Neutrophil (primary cell): ENCODE measurements at regions not wholly inside any gene's neighbourhood (a gene's known extent, or its start where the extent isn't known, plus 50 kb on each side); places are given as distances from the start of the nearest gene placed in this dataset.

Experiments used
- H3K27ac ChIP-seq: fragments of 200-600 bp; sonication (generic); 2 replicates; pipeline ENCODE4 v1.5.1; 2016; ENCODE audit warnings: mild to moderate bottlenecking, moderate library complexity
- H3K27me3 ChIP-seq: fragments of 200-600 bp; sonication (generic); 2 replicates; pipeline ENCODE4 v1.6.0; 2016; ENCODE audit warnings: mild to moderate bottlenecking
- H3K36me3 ChIP-seq: fragments of 200-600 bp; sonication (generic); 2 replicates; pipeline ENCODE4 v1.5.1; 2017
- H3K4me1 ChIP-seq, 2 experiments: fragments of 200-600 bp in 1 of 2; sonication (generic) in 1 of 2; 1 replicate in 1 of 2; 2 replicates in 1 of 2; pipeline versions ENCODE4 v1.5.1 to v1.6.1; 2013 to 2016; ENCODE audit warnings: low read depth in 1 of 2, low read length in 1 of 2, mild to moderate bottlenecking in 1 of 2, moderate library complexity in 1 of 2; ENCODE audit not compliant: control insufficient read depth in 1 of 2, insufficient read depth in 1 of 2
- H3K4me3 ChIP-seq, 2 experiments: fragments of 200-600 bp in 1 of 2; sonication (generic) in 1 of 2; 1 replicate in 1 of 2; 2 replicates in 1 of 2; pipeline ENCODE4 v1.5.1; 2013 to 2016; ENCODE audit warnings: low read depth in 1 of 2, low read length in 1 of 2, mild to moderate bottlenecking in 1 of 2, moderate library complexity in 1 of 2
- H3K9me3 ChIP-seq: fragments of 200-600 bp; sonication (generic); 2 replicates; pipeline ENCODE4 v1.5.1; 2016
- CTCF ChIP-seq: fragments of 200-600 bp; sonication (generic); IDR thresholded peaks from 2 replicates; pipeline ENCODE4 v1.5.1; 2016; ENCODE audit warnings: antibody characterized with exemption

DNA sequence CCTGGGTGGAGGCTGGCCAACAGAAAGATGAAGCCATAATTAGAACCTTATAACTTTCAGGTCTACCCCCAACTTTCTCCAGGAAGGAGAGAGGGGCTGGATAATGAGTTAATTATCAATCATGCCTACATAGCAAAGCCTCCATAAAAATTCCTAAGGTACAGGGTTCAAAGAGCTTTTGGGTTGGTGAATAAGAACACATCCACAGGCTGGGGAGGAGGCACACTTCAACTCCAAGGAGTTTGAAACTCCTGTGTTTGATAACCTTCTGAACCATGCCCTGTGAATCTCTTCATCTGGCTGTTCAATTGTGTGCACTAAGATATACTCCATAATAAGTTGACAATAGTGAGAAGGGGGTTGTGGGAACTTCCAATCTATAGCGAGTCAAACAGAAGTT, 552.3 kb downstream of the TDRD15 start:
- Histone ChIP-seq H3K4me3 (no peak overlapping the region), H3K4me1 (no peaks in the 10 kb centered on the region), H3K27ac (no peak overlapping the region), H3K9me3 (no peaks in the 10 kb centered on the region), H3K27me3 (no peaks in the 10 kb centered on the region), H3K36me3 (no peaks in the 10 kb centered on the region)
- TF ChIP-seq CTCF = no peak

GRCh38 chr2:21676676-21677075, 552.9 kb downstream of the TDRD15 start:
- Histone ChIP-seq H3K36me3 (no peaks in the 10 kb centered on the region), H3K4me3 (no peak overlapping the region), H3K9me3 (no peaks in the 10 kb centered on the region), H3K4me1 (no peaks in the 10 kb centered on the region), H3K27me3 (no peaks in the 10 kb centered on the region), H3K27ac (no peak overlapping the region)
- TF ChIP-seq CTCF = no peak

DNA sequence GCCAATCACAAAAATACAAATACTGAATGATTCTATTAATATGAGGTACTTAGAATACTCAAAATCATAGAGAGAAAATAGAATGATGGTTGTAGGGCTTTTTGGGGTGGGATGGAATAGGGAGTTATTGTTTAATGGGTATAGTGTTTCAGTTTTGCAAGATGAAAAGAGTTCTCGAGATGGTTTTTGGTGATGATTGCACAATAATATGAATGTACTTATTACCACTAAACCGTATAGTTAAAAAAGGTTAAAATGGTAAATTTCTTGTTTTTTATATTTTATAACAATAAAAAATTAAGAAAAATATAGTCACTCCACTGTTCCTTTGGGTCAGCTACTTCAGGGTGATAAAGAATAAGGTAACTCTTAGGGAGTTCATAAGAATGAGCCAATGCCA, 560.1 kb downstream of the TDRD15 start:
- H3K27ac ChIP-seq = no peak overlapping the region
- no peaks in the 10 kb centered on the region for H3K9me3 ChIP-seq
- no peak for TF ChIP-seq CTCF
- no peaks in the 10 kb centered on the region for H3K27me3 ChIP-seq
- H3K4me3 ChIP-seq = no peak overlapping the region
- no peaks in the 10 kb centered on the region for H3K4me1 ChIP-seq
- no peaks in the 10 kb centered on the region for H3K36me3 ChIP-seq

DNA sequence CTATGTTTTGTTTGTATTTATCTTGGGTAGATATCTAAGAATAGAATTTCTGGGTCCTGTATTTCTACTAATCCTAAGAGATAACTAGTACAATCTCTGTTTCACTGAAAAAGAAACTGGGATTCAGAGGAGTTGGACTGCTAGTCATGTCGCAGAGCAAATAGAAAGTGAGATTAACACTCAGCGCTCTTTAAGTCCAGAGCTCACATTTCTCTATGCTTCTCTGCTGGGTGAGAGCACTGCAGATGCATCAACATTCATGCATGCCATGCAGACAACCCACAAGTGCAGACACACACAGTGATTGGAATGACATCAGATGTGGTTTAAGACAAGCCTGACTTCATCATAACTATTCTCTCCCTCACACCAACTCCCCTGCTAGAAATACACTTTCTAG, 563.8 kb downstream of the TDRD15 start:
- no peak for TF ChIP-seq CTCF
- H3K27ac ChIP-seq = no peak overlapping the region
- H3K27me3 ChIP-seq = no peaks in the 10 kb centered on the region
- H3K36me3 ChIP-seq = no peaks in the 10 kb centered on the region
- no peaks in the 10 kb centered on the region for H3K9me3 ChIP-seq
- no peak overlapping the region for H3K4me3 ChIP-seq
- no peaks in the 10 kb centered on the region for H3K4me1 ChIP-seq

DNA sequence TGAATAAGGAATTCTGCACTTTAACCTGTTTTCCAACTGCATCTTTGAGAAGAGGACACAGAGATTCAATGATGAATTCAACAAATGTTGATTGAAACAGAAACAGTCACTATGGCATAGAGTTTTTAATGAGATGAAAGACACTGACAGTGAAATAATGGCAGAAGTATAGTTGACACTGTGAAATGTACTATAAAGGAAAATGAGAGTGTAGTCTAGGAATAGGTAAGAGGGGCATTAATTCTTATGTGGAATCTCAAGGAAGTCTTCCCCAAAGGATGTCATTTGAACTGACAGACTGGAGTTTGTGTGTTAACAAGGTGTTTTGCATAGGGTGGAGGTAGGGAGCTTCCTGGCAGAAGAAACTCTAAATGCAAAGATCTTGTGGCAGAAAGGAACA, 566.2 kb downstream of the TDRD15 start:
- Histone ChIP-seq H3K4me1 (no peaks in the 10 kb centered on the region), H3K27ac (no peak overlapping the region), H3K27me3 (no peaks in the 10 kb centered on the region)

More for the DNA sequence above, 566.2 kb downstream of the TDRD15 start:
- H3K4me3 ChIP-seq = no peak overlapping the region
- H3K36me3 ChIP-seq = no peaks in the 10 kb centered on the region
- H3K9me3 ChIP-seq = no peaks in the 10 kb centered on the region
- TF ChIP-seq CTCF = no peak
